ENCODE measurements at regions not wholly inside any gene's neighbourhood (a gene's known extent, or its start where the extent isn't known, plus 50 kb on each side); places are given as distances from the start of the nearest gene placed in this dataset.

DNA sequence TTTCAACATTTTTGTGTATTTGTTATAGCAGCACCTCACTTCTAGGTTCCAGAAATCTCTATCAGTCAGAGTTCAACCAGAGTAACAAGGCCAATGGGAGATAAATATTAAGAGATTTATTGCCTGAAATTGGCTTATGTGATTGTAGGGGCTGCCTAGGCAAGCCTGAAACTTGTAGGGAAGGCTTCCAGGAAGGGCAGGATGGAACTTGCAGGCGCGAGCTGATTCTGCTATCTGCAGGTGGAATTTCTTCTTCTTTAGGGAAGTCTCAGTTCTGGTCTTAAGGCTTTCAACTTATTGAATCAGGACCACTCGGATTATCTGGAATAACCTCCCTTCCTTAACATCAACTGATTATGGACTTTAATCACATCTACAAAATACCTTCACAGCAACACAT lies 199.5 kb upstream of the NLRP1 start:
- TF ChIP-seq SPI1 (IDR thresholded peaks at IDR 0.05; ENCODE audit: borderline replicate concordance, low read depth) (no peak), GABPA (IDR thresholded peaks at IDR 0.05; ENCODE audit: low read depth) (no peak), POLR2AphosphoS5 (IDR thresholded peaks at IDR 0.05; ENCODE audit: low read depth) (no peak)
- TF ChIP-seq, protein P1, sequence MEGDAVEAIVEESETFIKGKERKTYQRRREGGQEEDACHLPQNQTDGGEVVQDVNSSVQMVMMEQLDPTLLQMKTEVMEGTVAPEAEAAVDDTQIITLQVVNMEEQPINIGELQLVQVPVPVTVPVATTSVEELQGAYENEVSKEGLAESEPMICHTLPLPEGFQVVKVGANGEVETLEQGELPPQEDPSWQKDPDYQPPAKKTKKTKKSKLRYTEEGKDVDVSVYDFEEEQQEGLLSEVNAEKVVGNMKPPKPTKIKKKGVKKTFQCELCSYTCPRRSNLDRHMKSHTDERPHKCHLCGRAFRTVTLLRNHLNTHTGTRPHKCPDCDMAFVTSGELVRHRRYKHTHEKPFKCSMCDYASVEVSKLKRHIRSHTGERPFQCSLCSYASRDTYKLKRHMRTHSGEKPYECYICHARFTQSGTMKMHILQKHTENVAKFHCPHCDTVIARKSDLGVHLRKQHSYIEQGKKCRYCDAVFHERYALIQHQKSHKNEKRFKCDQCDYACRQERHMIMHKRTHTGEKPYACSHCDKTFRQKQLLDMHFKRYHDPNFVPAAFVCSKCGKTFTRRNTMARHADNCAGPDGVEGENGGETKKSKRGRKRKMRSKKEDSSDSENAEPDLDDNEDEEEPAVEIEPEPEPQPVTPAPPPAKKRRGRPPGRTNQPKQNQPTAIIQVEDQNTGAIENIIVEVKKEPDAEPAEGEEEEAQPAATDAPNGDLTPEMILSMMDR (IDR thresholded peaks at IDR 0.05; ENCODE audit: insufficient read depth, low read length), result no peak
- TF ChIP-seq, protein P2, sequence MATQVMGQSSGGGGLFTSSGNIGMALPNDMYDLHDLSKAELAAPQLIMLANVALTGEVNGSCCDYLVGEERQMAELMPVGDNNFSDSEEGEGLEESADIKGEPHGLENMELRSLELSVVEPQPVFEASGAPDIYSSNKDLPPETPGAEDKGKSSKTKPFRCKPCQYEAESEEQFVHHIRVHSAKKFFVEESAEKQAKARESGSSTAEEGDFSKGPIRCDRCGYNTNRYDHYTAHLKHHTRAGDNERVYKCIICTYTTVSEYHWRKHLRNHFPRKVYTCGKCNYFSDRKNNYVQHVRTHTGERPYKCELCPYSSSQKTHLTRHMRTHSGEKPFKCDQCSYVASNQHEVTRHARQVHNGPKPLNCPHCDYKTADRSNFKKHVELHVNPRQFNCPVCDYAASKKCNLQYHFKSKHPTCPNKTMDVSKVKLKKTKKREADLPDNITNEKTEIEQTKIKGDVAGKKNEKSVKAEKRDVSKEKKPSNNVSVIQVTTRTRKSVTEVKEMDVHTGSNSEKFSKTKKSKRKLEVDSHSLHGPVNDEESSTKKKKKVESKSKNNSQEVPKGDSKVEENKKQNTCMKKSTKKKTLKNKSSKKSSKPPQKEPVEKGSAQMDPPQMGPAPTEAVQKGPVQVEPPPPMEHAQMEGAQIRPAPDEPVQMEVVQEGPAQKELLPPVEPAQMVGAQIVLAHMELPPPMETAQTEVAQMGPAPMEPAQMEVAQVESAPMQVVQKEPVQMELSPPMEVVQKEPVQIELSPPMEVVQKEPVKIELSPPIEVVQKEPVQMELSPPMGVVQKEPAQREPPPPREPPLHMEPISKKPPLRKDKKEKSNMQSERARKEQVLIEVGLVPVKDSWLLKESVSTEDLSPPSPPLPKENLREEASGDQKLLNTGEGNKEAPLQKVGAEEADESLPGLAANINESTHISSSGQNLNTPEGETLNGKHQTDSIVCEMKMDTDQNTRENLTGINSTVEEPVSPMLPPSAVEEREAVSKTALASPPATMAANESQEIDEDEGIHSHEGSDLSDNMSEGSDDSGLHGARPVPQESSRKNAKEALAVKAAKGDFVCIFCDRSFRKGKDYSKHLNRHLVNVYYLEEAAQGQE (IDR thresholded peaks at IDR 0.05; ENCODE audit: insufficient replicate concordance, low read depth), result no peak
- H3K27ac ChIP-seq (replicated peaks), result no peak overlapping the region

DNA sequence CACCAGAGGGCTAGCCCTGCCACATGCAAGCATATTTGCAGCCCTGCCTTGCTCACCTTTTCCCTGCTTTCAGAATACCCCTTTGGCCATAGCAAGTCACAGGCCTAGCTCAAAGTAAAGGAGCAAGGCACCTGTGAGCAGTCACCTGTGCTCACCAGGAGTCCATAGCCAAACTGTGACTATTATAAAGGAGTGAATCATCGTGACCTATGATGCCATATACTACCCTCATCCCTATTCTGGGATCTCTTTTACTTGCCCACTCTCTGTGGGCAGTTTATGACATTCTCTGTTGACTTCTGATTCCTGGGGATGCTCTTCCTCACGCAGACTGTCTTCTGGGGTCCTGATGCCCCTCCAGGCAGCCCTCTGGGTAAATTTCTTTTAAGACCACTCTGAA lies 200.5 kb upstream of the NLRP1 start:
- Histone ChIP-seq H3K4me3 (replicated peaks; ENCODE audit: insufficient read depth, low read length) (no peak overlapping the region), H3K27me3 (ENCODE audit: insufficient read depth, poor library complexity, severe bottlenecking) (no peaks in the 10 kb centered on the region), H3K27ac (replicated peaks) (no peak overlapping the region)
- no peak for DNase-seq (ENCODE audit: low read depth in 1 of 2, low spot score in 1 of 2)
- TF ChIP-seq GABPA (IDR thresholded peaks at IDR 0.05; ENCODE audit: low read depth), result no peak
- no peak for TF ChIP-seq SPI1 (IDR thresholded peaks at IDR 0.05; ENCODE audit: borderline replicate concordance, low read depth)
- TF ChIP-seq, protein P1 (IDR thresholded peaks at IDR 0.05; ENCODE audit: insufficient read depth, low read length), result no peak
- TF ChIP-seq, protein P2 (IDR thresholded peaks at IDR 0.05; ENCODE audit: insufficient replicate concordance, low read depth), result no peak
- no peak for TF ChIP-seq POLR2AphosphoS5 (IDR thresholded peaks at IDR 0.05; ENCODE audit: low read depth)

More for the DNA sequence above, 199.5 kb upstream of the NLRP1 start:
- no peaks in the 10 kb centered on the region for H3K27me3 ChIP-seq (ENCODE audit: insufficient read depth, poor library complexity, severe bottlenecking)
- no peak for DNase-seq (ENCODE audit: low read depth in 1 of 2, low spot score in 1 of 2)
- H3K4me3 ChIP-seq (replicated peaks; ENCODE audit: insufficient read depth, low read length), result no peak overlapping the region

DNA sequence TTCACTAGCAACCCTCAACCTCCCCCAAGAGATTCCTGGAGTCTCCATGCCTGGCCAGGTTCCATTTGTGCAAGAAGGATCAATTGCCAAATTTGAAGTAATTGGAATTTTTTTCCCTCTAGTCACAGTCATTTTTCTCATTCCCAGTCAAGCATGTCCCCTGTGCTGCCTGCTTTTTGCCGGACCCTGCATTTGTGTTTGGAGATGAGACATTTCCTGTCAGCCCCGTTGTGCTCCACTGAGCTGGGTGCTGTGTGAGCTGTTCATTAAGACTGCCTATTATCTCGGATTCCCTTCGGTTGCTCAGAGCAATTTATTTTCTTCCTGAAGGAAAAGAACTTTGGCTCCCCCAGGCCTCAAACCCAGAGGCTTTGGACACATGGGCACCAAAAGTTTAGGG lies 201.0 kb upstream of the NLRP1 start:
- Histone ChIP-seq H3K27ac (replicated peaks) (no peak overlapping the region), H3K27me3 (ENCODE audit: insufficient read depth, poor library complexity, severe bottlenecking) (no peaks in the 10 kb centered on the region), H3K4me3 (replicated peaks; ENCODE audit: insufficient read depth, low read length) (no peak overlapping the region)
- no peak for TF ChIP-seq POLR2AphosphoS5 (IDR thresholded peaks at IDR 0.05; ENCODE audit: low read depth)
- TF ChIP-seq, protein P1 (IDR thresholded peaks at IDR 0.05; ENCODE audit: insufficient read depth, low read length), result no peak
- no peak for TF ChIP-seq SPI1 (IDR thresholded peaks at IDR 0.05; ENCODE audit: borderline replicate concordance, low read depth)
- TF ChIP-seq GABPA (IDR thresholded peaks at IDR 0.05; ENCODE audit: low read depth), result no peak
- TF ChIP-seq, protein P2 (IDR thresholded peaks at IDR 0.05; ENCODE audit: insufficient replicate concordance, low read depth), result no peak
- DNase-seq (ENCODE audit: low read depth in 1 of 2, low spot score in 1 of 2), result no peak

Data from HL-60 (cell line).